ENCODE measurements at regions not wholly inside any gene's neighbourhood (a gene's known extent, or its start where the extent isn't known, plus 50 kb on each side); places are given as distances from the start of the nearest gene placed in this dataset.

DNA sequence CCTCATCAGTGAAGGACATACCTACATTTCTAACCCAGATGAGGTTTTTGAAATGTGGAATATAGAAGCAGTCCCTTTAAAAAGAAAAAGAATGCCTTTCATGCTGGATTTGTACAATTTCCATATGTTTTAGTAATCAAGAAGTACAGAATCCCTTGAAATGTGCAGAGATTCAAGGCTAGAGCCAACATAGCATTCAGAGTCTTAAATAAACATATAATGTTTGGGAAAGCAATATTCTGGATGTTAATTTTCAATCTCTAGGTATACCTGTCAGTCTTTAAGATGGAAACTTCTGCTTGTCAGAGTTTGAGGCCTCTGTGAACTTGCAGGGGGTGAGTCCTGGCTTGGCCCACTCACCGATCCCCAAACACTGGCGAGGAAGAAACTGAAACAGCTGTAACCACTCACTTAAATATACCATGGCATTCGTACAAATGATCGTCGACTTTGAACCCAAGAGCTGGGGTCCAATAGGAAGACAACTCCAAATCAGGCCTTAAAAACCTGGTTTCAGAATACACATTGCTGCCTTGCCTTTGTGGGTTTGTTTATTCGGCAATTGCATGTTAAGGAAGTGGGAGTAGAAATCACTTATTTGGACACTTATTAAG lies 132.8 kb upstream of the NCK2 start:
- TF ChIP-seq POLR2A (IDR thresholded peaks at IDR 0.05) (no peak), EP300 (IDR thresholded peaks at IDR 0.05) (no peak)
- TF ChIP-seq, protein P1, sequence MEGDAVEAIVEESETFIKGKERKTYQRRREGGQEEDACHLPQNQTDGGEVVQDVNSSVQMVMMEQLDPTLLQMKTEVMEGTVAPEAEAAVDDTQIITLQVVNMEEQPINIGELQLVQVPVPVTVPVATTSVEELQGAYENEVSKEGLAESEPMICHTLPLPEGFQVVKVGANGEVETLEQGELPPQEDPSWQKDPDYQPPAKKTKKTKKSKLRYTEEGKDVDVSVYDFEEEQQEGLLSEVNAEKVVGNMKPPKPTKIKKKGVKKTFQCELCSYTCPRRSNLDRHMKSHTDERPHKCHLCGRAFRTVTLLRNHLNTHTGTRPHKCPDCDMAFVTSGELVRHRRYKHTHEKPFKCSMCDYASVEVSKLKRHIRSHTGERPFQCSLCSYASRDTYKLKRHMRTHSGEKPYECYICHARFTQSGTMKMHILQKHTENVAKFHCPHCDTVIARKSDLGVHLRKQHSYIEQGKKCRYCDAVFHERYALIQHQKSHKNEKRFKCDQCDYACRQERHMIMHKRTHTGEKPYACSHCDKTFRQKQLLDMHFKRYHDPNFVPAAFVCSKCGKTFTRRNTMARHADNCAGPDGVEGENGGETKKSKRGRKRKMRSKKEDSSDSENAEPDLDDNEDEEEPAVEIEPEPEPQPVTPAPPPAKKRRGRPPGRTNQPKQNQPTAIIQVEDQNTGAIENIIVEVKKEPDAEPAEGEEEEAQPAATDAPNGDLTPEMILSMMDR (IDR thresholded peaks at IDR 0.05) = no peak
